HG02798 (cell line): ENCODE measurements at regions not wholly inside any gene's neighbourhood (a gene's known extent, or its start where the extent isn't known, plus 50 kb on each side); places are given as distances from the start of the nearest gene placed in this dataset.

ENCODE experiments used
- ATAC-seq: cut with Tn5 transposase; IDR thresholded peaks from one replicate; pipeline ENCODE4 v1.9.1; 2021; ENCODE audit warnings: mild to moderate bottlenecking; ENCODE audit not compliant: unreplicated experiment, poor library complexity

- ATAC-seq, result no peak
Observed at GRCh38 chr7:16028636-16029035, 342.2 kb upstream of the MEOX2 start.

GRCh38 chr7:16028103-16028502 is 341.6 kb upstream of the MEOX2 start:
- no peak for ATAC-seq

GRCh38 chr7:16027396-16027795 is 340.9 kb upstream of the MEOX2 start:
- ATAC-seq, result no peak

- no peak for ATAC-seq
Observed at GRCh38 chr7:16026253-16027020, 340.0 kb upstream of the MEOX2 start.

GRCh38 chr7:16025696-16026095 is 339.2 kb upstream of the MEOX2 start:
- ATAC-seq, result no peak

- no peak for ATAC-seq
Observed at GRCh38 chr7:16023503-16023902, 337.0 kb upstream of the MEOX2 start.

GRCh38 chr7:16023046-16023445 is 336.6 kb upstream of the MEOX2 start:
- ATAC-seq, result no peak

- no peak for ATAC-seq
Observed at GRCh38 chr7:16021851-16022250, 335.4 kb upstream of the MEOX2 start.

- ATAC-seq, result no peak
Observed at GRCh38 chr7:16015981-16016380, 329.5 kb upstream of the MEOX2 start.

GRCh38 chr7:16014031-16014430 is 327.5 kb upstream of the MEOX2 start:
- no peak for ATAC-seq

GRCh38 chr7:16007911-16008310 is 321.4 kb upstream of the MEOX2 start:
- ATAC-seq, result no peak

GRCh38 chr7:16004702-16005101 is 318.2 kb upstream of the MEOX2 start:
- no peak for ATAC-seq

- ATAC-seq, result no peak
Observed at GRCh38 chr7:16001477-16001876, 315.0 kb upstream of the MEOX2 start.

- no peak for ATAC-seq
Observed at GRCh38 chr7:15998617-15999016, 312.1 kb upstream of the MEOX2 start.

- no peak for ATAC-seq
Observed at GRCh38 chr7:15995027-15995426, 308.5 kb upstream of the MEOX2 start.

- ATAC-seq, result no peak
Observed at GRCh38 chr7:15989194-15989593, 302.7 kb upstream of the MEOX2 start.

- no peak for ATAC-seq
Observed at GRCh38 chr7:15985587-15986384, 299.3 kb upstream of the MEOX2 start.

- ATAC-seq, result no peak
Observed at GRCh38 chr7:15977663-15978062, 291.2 kb upstream of the MEOX2 start.

GRCh38 chr7:15972862-15973275 is 286.4 kb upstream of the MEOX2 start:
- no peak for ATAC-seq

- no peak for ATAC-seq
Observed at GRCh38 chr7:15967551-15967950, 281.1 kb upstream of the MEOX2 start.

- ATAC-seq, result no peak
Observed at GRCh38 chr7:15967121-15967520, 280.6 kb upstream of the MEOX2 start.

GRCh38 chr7:15963206-15963605 is 276.7 kb upstream of the MEOX2 start:
- no peak for ATAC-seq
